Astrocyte (in vitro differentiated cells and primary cell): ENCODE measurements at regions not wholly inside any gene's neighbourhood (a gene's known extent, or its start where the extent isn't known, plus 50 kb on each side); places are given as distances from the start of the nearest gene placed in this dataset.

Experiments used
- EZH2 ChIP-seq: IDR thresholded peaks from 2 replicates; pipeline ENCODE4 v1.6.1; 2012; ENCODE audit warnings: mild to moderate bottlenecking, low read length, inconsistent platforms; ENCODE audit not compliant: insufficient read depth
- TF ChIP-seq, protein P1 (sequence below): IDR thresholded peaks from 2 replicates; pipeline ENCODE4 v1.5.1; 2011; ENCODE audit warnings: low read depth, mild to moderate bottlenecking, inconsistent platforms, low read length, moderate library complexity; ENCODE audit not compliant: insufficient read depth

- TF ChIP-seq, protein P1, sequence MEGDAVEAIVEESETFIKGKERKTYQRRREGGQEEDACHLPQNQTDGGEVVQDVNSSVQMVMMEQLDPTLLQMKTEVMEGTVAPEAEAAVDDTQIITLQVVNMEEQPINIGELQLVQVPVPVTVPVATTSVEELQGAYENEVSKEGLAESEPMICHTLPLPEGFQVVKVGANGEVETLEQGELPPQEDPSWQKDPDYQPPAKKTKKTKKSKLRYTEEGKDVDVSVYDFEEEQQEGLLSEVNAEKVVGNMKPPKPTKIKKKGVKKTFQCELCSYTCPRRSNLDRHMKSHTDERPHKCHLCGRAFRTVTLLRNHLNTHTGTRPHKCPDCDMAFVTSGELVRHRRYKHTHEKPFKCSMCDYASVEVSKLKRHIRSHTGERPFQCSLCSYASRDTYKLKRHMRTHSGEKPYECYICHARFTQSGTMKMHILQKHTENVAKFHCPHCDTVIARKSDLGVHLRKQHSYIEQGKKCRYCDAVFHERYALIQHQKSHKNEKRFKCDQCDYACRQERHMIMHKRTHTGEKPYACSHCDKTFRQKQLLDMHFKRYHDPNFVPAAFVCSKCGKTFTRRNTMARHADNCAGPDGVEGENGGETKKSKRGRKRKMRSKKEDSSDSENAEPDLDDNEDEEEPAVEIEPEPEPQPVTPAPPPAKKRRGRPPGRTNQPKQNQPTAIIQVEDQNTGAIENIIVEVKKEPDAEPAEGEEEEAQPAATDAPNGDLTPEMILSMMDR = no peak
- TF ChIP-seq EZH2 = no peak
These were observed 2317.3 kb downstream of the PCDH7 start for GRCh38 chr4:33037464-33037863.
